GM20431 (cell line): ENCODE measurements at regions not wholly inside any gene's neighbourhood (a gene's known extent, or its start where the extent isn't known, plus 50 kb on each side); places are given as distances from the start of the nearest gene placed in this dataset.
"Not testable (repeated sequence)": the region's sequence is repeated elsewhere in the genome, so short reads cannot be mapped to it uniquely, and the experiment has no call there.

ENCODE experiments used
- in situ Hi-C: fragments of 300-500 bp; cut with MseI, MboI; formaldehyde crosslinking; loops from one replicate; pipeline ENCODE4 v1.15.0; 2020; ENCODE audit warnings: low sequenced_read_pairs; ENCODE audit not compliant: unreplicated experiment

DNA sequence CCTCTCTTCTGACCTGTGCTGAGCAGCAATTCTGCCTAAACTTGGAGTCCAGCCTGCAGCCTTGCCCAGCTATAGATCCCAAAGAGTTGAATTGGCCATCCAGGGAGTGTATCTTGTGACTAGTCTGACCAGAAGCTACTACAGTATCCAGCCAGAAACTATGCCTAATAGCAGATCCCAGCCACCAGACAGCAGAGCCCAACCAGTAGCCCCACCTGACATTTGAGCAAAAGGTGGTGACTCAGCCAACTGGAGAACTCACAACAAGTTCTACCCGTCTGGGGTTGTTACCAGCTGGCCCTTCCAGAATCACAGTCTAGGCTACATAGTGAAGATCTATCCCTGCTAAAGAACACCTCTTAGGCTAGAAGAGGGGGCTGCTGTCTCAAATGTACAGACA lies 315.0 kb downstream of the CRPPA start:
- in situ Hi-C loops = no loop called here

DNA sequence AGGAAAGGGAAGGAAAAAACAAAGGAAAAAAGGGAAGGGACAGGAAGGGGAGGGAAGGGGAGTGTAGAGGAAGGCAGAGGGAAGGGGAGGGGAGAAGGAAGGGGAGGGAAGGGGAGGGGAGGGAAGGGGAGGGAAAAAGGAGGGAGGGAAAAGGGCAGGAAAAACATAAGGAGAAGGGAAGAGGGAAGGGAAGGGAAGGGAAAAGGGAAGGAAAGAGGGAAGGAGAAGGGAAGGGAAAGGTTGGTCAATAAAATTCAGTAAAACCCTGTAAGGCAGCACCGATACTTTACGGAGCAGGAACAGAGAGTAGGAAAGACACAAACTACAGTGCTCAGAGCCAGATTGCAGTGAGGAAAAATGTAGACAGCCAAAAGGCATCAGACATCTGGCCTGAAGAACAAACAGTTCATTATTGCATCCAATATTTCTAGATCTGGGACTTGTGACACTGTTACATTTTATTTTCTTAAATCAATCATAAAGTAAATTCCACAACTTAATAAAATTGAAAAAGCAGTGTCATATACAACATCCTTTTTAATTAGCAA lies 322.0 kb downstream of the CRPPA start:
- in situ Hi-C loops = no loop called here

DNA sequence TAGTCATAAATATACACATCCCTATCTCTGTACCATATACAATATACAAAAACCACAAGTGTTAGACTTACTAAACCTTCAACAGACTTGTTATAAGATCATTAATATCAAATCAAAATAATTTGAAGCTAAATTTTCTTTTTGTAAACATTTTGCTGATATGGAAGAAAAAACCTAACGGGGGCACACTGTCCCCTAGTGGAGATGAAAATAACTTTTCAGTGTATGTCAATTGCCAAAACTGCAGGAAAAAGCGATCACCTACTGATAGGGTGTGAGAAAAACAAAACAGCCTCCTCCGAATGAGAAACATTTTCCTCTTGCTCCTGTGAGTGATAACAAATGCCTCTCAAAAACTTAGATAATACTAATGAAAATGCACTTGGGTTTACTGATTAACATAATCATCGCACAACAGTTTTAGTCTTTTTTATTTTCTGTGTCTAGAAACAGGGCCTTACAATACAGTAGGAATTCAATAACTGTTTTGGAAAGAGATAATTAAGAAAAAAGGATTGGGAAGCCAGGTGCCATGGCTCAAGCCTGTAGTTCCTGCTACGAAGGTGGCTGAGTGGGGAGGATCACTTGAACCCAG lies 322.7 kb downstream of the CRPPA start:
- in situ Hi-C loops = no loop called here

DNA sequence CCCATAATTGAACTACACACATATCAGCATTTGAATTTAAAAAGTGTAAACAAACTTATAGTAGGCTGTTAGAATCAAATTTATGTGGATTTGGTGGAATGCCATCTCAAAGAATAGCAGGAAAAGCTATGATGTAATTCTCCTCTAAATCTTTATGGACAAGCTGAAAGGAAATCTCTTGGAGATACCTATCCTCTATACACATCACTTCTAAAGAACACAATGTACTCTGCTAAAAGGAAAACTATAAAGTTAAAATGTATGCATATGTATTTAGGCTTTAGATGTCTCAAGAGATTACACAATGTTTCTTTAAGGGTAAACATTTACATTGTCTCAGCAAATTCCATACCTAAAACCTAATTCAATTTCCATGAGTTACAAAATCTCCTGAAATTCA lies 323.3 kb downstream of the CRPPA start:
- in situ Hi-C loops = no loop called here

GRCh38 chr7:16095171-16095950 lies 326.0 kb downstream of the CRPPA start:
- in situ Hi-C loops = no loop called here

GRCh38 chr7:16094651-16095050 lies 326.7 kb downstream of the CRPPA start:
- in situ Hi-C loops = no loop called here

DNA sequence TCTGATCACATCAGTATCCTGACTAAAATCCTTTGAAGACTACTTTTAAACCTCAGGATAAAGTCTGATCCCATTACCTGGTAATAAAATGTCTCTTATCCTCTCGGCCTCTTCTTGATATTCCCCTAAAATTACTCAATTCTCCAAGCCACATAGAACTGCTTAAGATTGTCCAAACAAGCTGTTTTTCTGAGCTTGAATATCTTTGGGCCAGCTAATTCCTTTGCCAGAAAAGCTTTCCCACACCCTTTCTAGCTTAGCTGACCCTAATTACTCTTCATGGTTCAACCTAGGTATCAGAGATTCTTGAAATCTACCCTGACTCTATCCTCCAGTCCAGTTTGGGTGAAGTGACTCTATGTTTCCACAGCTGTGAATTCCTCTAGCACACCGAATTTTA lies 328.6 kb downstream of the CRPPA start:
- in situ Hi-C loops = no loop called here

- in situ Hi-C loops = no loop called here
Measured at GRCh38 chr7:16091701-16092310, 329.5 kb downstream of the CRPPA start.

DNA sequence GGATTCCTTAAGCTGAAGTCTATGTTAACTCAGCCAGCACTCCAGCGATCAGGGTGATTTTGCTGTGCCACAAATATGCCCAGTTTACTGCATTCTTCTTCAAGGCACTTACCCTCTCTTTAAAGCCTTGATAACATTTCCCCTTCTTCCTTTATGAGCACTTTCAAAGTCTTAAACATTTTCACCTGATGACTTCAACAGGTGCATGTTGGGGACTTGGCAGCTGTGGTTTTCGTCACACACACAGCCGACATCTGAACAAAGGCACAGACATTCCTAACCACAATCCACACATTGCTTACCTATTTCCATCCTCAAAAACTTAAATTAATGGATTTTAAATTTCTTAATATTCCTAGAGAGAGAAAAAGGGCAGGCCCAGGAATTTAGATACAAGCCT lies 331.5 kb downstream of the CRPPA start:
- in situ Hi-C loops = no loop called here

DNA sequence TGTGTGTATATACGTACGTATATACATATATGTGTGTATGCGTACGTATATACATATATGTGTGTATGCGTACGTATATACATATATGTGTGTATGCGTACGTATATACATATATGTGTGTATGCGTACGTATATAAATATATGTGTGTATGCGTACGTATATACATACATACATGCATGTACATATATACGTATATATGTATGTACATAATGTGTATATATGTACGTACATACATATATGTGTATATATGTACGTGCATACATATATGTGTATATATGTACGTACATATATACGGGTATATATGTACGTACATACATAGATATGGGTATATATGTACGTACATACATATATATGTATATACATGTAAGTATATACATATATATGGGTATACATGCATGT lies 332.1 kb downstream of the CRPPA start:
- in situ Hi-C loops = no loop called here

DNA sequence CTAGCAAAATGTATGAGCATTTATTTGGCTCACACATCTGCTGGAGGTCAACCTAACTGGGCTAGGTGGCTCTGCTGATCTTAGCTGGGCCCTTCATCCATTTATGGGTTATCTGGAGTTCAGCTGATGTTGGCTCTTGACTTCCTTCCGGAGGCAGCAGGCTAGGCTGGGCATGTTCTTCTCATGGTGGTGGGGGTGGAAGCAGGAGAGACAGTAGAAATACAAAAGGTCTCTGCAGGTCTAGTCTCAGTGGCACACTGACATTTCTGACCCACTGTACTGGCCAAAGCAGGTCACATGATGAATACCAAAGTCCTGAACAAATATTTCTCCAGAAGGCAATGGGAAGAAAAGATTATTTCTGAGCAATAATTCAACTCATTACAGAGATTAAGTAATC lies 334.6 kb downstream of the CRPPA start:
- in situ Hi-C loops = no loop called here

DNA sequence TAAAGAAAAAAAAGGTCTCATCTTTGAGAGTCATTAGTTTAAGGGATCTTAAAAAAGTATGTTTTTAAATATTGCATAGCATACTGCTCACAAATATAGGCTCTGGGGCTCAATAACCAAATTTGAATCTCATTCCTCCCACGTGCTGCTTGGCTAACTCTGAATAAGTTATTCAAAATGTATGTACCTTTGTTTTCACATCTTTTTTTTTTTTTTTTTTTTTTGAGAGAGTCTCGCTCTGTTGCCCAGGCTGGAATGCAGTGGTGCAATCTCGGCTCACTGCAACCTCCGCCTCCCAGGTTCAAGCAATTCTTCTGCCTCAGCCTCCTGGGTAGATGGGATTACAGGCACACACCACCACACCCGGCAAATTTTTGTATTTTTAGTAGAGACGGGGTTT lies 335.6 kb downstream of the CRPPA start:
- in situ Hi-C loops = not testable (repeated sequence)

GRCh38 chr7:16084875-16085274 lies 336.5 kb downstream of the CRPPA start:
- in situ Hi-C loops = no loop called here

GRCh38 chr7:16084370-16084769 lies 337.0 kb downstream of the CRPPA start:
- in situ Hi-C loops = no loop called here

DNA sequence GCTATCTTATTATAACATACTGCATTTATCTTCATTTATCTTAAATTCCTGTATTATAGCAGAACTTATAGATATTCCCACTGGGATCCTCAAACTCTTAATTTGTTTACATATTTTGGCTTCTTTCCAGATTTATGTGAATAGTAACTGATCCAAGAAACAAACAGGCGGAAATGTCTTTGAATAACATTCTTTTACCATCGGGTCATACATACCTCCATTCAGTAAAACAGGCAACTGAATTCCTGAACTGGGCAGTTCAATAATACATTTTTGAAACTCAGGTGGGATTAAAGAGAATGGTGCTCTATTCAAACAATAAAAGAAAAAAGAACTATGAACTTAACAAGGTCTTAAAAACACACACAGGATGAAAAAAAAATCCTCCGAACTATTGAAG lies 337.4 kb downstream of the CRPPA start:
- in situ Hi-C loops = no loop called here

- in situ Hi-C loops = no loop called here
Measured at GRCh38 chr7:16080131-16080530, 341.2 kb downstream of the CRPPA start.

GRCh38 chr7:16079723-16080122 lies 341.6 kb downstream of the CRPPA start:
- in situ Hi-C loops = loop anchor here (10.0 kb wide), 1 partner anchor 485 kb away; no protein-coding TSS in a partner anchor

- in situ Hi-C loops = loop anchor here (10.0 kb wide), 1 partner anchor 486 kb away; no protein-coding TSS in a partner anchor
Measured at GRCh38 chr7:16078076-16078952, 343.0 kb downstream of the CRPPA start.

DNA sequence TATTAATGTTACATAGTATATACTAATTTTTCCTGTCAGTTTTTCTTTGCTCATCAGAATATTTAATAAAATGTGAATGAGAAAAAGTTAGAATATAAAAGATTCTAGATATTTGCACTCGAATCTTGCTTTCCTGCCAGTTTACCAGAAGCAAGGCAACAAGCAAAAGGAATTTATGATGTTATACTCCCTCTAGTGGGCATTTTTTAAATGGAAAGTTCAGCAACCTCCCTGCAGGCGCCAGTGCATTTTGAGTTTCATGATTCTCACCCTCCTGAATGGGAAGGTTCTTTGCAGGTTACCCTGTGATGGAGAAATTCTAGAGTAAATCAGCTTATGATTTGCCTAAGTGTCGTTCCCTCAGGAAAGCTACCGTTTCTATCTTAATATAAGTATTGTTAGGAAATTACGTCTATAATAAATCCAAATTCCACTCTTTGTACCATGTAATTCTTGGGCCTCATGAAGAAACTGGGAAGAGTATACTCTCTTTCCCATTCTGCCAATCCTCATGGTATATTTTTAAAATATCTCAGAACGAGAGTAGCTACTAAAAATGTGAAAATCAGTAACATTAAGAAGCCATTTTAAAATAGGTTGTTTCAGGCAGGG lies 350.0 kb downstream of the CRPPA start:
- in situ Hi-C loops = loop anchor here (10.0 kb wide), 1 partner anchor 493 kb away; no protein-coding TSS in a partner anchor

- in situ Hi-C loops = loop anchor here (10.0 kb wide), 1 partner anchor 494 kb away; no protein-coding TSS in a partner anchor
Measured at GRCh38 chr7:16070806-16071205, 350.5 kb downstream of the CRPPA start.
